Colon (tissue), 2 donors: ENCODE measurements at regions not wholly inside any gene's neighbourhood (a gene's known extent, or its start where the extent isn't known, plus 50 kb on each side); places are given as distances from the start of the nearest gene placed in this dataset.

Source experiments
- FAIRE-seq: peaks from 2 replicates; lab custom pipeline; 2012; peaks lifted over from hg19 to GRCh38; lab: Jason Lieb, UNC
- donor health status: control.
- donor health status: control.

GRCh38 chr10:3411044-3411443 is 238.5 kb upstream of the PITRM1 start:
- FAIRE-seq, result no peak

GRCh38 chr10:3409928-3410327 is 237.3 kb upstream of the PITRM1 start:
- FAIRE-seq, result no peak

GRCh38 chr10:3408603-3409365 is 236.2 kb upstream of the PITRM1 start:
- no peak for FAIRE-seq

- FAIRE-seq, result no peak
Measured at GRCh38 chr10:3407208-3407607, 234.6 kb upstream of the PITRM1 start.

GRCh38 chr10:3406556-3406955 is 234.0 kb upstream of the PITRM1 start:
- no peak for FAIRE-seq

GRCh38 chr10:3404381-3404780 is 231.8 kb upstream of the PITRM1 start:
- no peak for FAIRE-seq

- no peak for FAIRE-seq
Measured at GRCh38 chr10:3402187-3402751, 229.7 kb upstream of the PITRM1 start.

GRCh38 chr10:3401491-3401938 is 228.9 kb upstream of the PITRM1 start:
- no peak for FAIRE-seq

GRCh38 chr10:3400348-3400747 is 227.8 kb upstream of the PITRM1 start:
- FAIRE-seq, result no peak

- no peak for FAIRE-seq
Measured at GRCh38 chr10:3399756-3400155, 227.2 kb upstream of the PITRM1 start.

GRCh38 chr10:3398825-3399646 is 226.5 kb upstream of the PITRM1 start:
- no peak for FAIRE-seq

GRCh38 chr10:3397846-3398245 is 225.3 kb upstream of the PITRM1 start:
- no peak for FAIRE-seq

GRCh38 chr10:3397231-3397630 is 224.6 kb upstream of the PITRM1 start:
- no peak for FAIRE-seq

- FAIRE-seq, result no peak
Measured at GRCh38 chr10:3396116-3396515, 223.5 kb upstream of the PITRM1 start.

- no peak for FAIRE-seq
Measured at GRCh38 chr10:3395458-3395861, 222.9 kb upstream of the PITRM1 start.

- FAIRE-seq, result no peak
Measured at GRCh38 chr10:3395041-3395440, 222.5 kb upstream of the PITRM1 start.

- FAIRE-seq, result no peak
Measured at GRCh38 chr10:3393958-3394357, 221.4 kb upstream of the PITRM1 start.

- no peak for FAIRE-seq
Measured at GRCh38 chr10:3391657-3392056, 219.1 kb upstream of the PITRM1 start.

- FAIRE-seq, result no peak
Measured at GRCh38 chr10:3389130-3389529, 216.5 kb upstream of the PITRM1 start.

GRCh38 chr10:3385487-3385886 is 212.9 kb upstream of the PITRM1 start:
- FAIRE-seq, result no peak

- no peak for FAIRE-seq
Measured at GRCh38 chr10:3382092-3382491, 209.5 kb upstream of the PITRM1 start.

- FAIRE-seq, result no peak
Measured at GRCh38 chr10:3380406-3381050, 207.9 kb upstream of the PITRM1 start.

GRCh38 chr10:3376631-3377030 is 204.0 kb upstream of the PITRM1 start:
- no peak for FAIRE-seq
